Adrenal gland (tissue), 9 donors: ENCODE measurements at regions not wholly inside any gene's neighbourhood (a gene's known extent, or its start where the extent isn't known, plus 50 kb on each side); places are given as distances from the start of the nearest gene placed in this dataset.

Experiments
- DNase-seq, 7 donors: peaks; one replicate each; pipeline ENCODE4 v3.0.0-alpha.2; 2019 to 2020
- H3K27ac ChIP-seq, 5 donors: fragments of 200-600 bp; sonication (generic) in 4 of 5; 1 replicate in 3 of 5; 2 replicates in 2 of 5; pipeline versions ENCODE4 v1.5.1 to v1.8.0; 2016 to 2020; ENCODE audit warnings: mild to moderate bottlenecking in 1 of 5
- H3K27me3 ChIP-seq: fragments of 200-600 bp; 2 replicates; pipeline ENCODE4 v1.8.0; 2021
- H3K36me3 ChIP-seq, 2 donors: fragments of 200-600 bp; replicated peaks in 1 of 2; 1 replicate in 1 of 2; 2 replicates in 1 of 2; pipeline versions ENCODE4 v1.5.1 to v1.8.0; 2018 to 2022
- H3K4me1 ChIP-seq, 2 donors: fragments of 200-600 bp; replicated peaks in 1 of 2; 1 replicate in 1 of 2; 2 replicates in 1 of 2; pipeline versions ENCODE4 v1.5.1 to v1.8.0; 2018 to 2021
- H3K4me3 ChIP-seq, 4 donors: fragments of 200-600 bp; sonication (generic) in 3 of 4; one replicate each; pipeline ENCODE4 v1.5.1; 2016 to 2018
- H3K9me3 ChIP-seq, 3 donors: fragments of 200-600 bp; sonication (generic) in 1 of 3; replicated peaks in 1 of 3; 1 replicate in 2 of 3; 2 replicates in 1 of 3; pipeline versions ENCODE4 v1.5.1 to v1.8.0; 2016 to 2021
- CTCF ChIP-seq, 6 experiments: fragments of 450-650 bp in 4 of 6; fragments of 200-600 bp in 2 of 6; sonication (generic) in 1 of 6; IDR thresholded peaks; 1 replicate in 5 of 6; 2 replicates in 1 of 6; pipeline versions ENCODE4 v1.5.1 to v1.8.0; 2016 to 2021; ENCODE audit warnings: antibody characterized with exemption in 6 of 6, mild to moderate bottlenecking in 2 of 6, moderate library complexity in 1 of 6
- POLR2A ChIP-seq, 2 donors: fragments of 450-650 bp; IDR thresholded peaks; one replicate each; pipeline ENCODE4 v1.6.1; 2017; ENCODE audit warnings: antibody characterized with exemption in 2 of 2, mild to moderate bottlenecking in 2 of 2, moderate library complexity in 1 of 2
- WGBS, 4 donors: extraction: QIAGEN DNeasy Blood & Tissue Kit in 2 of 4; methylation state at CpG; one replicate each; pipeline versions ENCODE4 v1.1.5 to v1.1.7; 2013 to 2017; 5-methylcytosine and 5-hydroxymethylcytosine counted together
- intact Hi-C, 2 donors: fragments of 100-400 bp; cut with DNase I; formaldehyde crosslinking; loops; one replicate each; pipeline versions ENCODE4 v1.14.1 to v1.15.0; 2022 to 2023
- donor health status: healthy with polysubstance abuse.
- donor health status: Bipolar disorder and iron deficiency.
- donor health status: DM: yes; HTN: yes; CAD: no.
- donor health status: DM: no; HTN: no; CAD: no.
- donor health status: DM: no; HTN: no; CAD: no.

GRCh38 chr15:57881972-57882371 lies 175.5 kb downstream of the POLR2M start:
- no peak for DNase-seq
- WGBS, 4 donors, result 90 to 97% (median 93%) methylated on average over 3 of the region's 3 CpGs
- H3K36me3 ChIP-seq, result no peaks in the 10 kb centered on the region
- H3K4me1 ChIP-seq, result no peaks in the 10 kb centered on the region
- TF ChIP-seq CTCF (IDR thresholded peaks at IDR 0.05) (no peak), POLR2A (IDR thresholded peaks at IDR 0.05) (no peak)
- H3K4me3 ChIP-seq, result no peak overlapping the region
- no peaks in the 10 kb centered on the region for H3K9me3 ChIP-seq
- intact Hi-C loops, result no loop called here
- H3K27me3 ChIP-seq, result peaks cover 5% of the 10 kb centered on the region
- H3K27ac ChIP-seq, result no peak overlapping the region

- WGBS, 4 donors, result 71 to 88% (median 80%) methylated on average over 1 of the region's 1 CpG
- Histone ChIP-seq H3K27me3 (peaks cover 10% of the 10 kb centered on the region), H3K27ac (no peak overlapping the region), H3K4me3 (no peak overlapping the region), H3K4me1 (no peaks in the 10 kb centered on the region), H3K9me3 (no peaks in the 10 kb centered on the region), H3K36me3 (no peaks in the 10 kb centered on the region)
- no peak for TF ChIP-seq CTCF (IDR thresholded peaks at IDR 0.05)
- no peak for TF ChIP-seq POLR2A (IDR thresholded peaks at IDR 0.05)
- DNase-seq, result no peak
- intact Hi-C loops, result no loop called here
Measured at GRCh38 chr15:57883701-57884100, 177.2 kb downstream of the POLR2M start.

GRCh38 chr15:57884936-57885335 lies 178.4 kb downstream of the POLR2M start:
- no peaks in the 10 kb centered on the region for H3K4me1 ChIP-seq
- no peak for TF ChIP-seq POLR2A (IDR thresholded peaks at IDR 0.05)
- no peak for TF ChIP-seq CTCF (IDR thresholded peaks at IDR 0.05)
- H3K4me3 ChIP-seq, result no peak overlapping the region
- H3K27ac ChIP-seq, result no peak overlapping the region
- H3K9me3 ChIP-seq, result no peaks in the 10 kb centered on the region
- intact Hi-C loops, result no loop called here
- 47 to 63% (median 54%) methylated on average over 1 of the region's 1 CpG for WGBS, 4 donors
- DNase-seq, result no peak
- no peaks in the 10 kb centered on the region for H3K36me3 ChIP-seq
- peaks cover 10% of the 10 kb centered on the region for H3K27me3 ChIP-seq

GRCh38 chr15:57885435-57885834 lies 178.9 kb downstream of the POLR2M start:
- no peaks in the 10 kb centered on the region for H3K4me1 ChIP-seq
- H3K4me3 ChIP-seq, result no peak overlapping the region
- H3K27me3 ChIP-seq, result peaks cover 10% of the 10 kb centered on the region
- H3K27ac ChIP-seq, result no peak overlapping the region
- no peaks in the 10 kb centered on the region for H3K9me3 ChIP-seq
- no peak for TF ChIP-seq POLR2A (IDR thresholded peaks at IDR 0.05)
- TF ChIP-seq CTCF (IDR thresholded peaks at IDR 0.05), result no peak
- no peak for DNase-seq
- H3K36me3 ChIP-seq, result no peaks in the 10 kb centered on the region
- WGBS, 4 donors, result 89 to 96% (median 91%) methylated on average over 5 of the region's 5 CpGs
- intact Hi-C loops, result no loop called here
